Liver (tissue), 8 donors: ENCODE measurements at regions not wholly inside any gene's neighbourhood (a gene's known extent, or its start where the extent isn't known, plus 50 kb on each side); places are given as distances from the start of the nearest gene placed in this dataset.

Source experiments
- DNase-seq: peaks from one replicate; pipeline ENCODE4 v3.0.0-alpha.2; 2017; ENCODE audit warnings: low spot score
- H3K27ac ChIP-seq, 2 donors: one replicate each; pipeline ENCODE4 v1.7.0; 2013; ENCODE audit warnings: inconsistent platforms in 2 of 2, low read length in 2 of 2, control low read depth in 1 of 2, low read depth in 1 of 2, mild to moderate bottlenecking in 1 of 2
- H3K27me3 ChIP-seq, 4 donors: one replicate each; pipeline versions ENCODE4 v1.6.1 to v1.7.0; 2013; ENCODE audit warnings: low read length in 3 of 4, inconsistent platforms in 1 of 4, mild to moderate bottlenecking in 1 of 4, moderate library complexity in 1 of 4; ENCODE audit not compliant: control insufficient read depth in 4 of 4, insufficient read depth in 4 of 4
- H3K36me3 ChIP-seq, 4 donors: one replicate each; pipeline versions ENCODE4 v1.6.1 to v1.7.0; 2013; ENCODE audit warnings: low read length in 3 of 4, mild to moderate bottlenecking in 3 of 4, low read depth in 1 of 4, moderate library complexity in 1 of 4; ENCODE audit not compliant: control insufficient read depth in 4 of 4, insufficient read depth in 3 of 4
- H3K4me1 ChIP-seq, 4 donors: one replicate each; pipeline versions ENCODE4 v1.6.1 to v1.7.0; 2013; ENCODE audit warnings: low read length in 3 of 4, mild to moderate bottlenecking in 3 of 4, moderate library complexity in 1 of 4; ENCODE audit not compliant: control insufficient read depth in 4 of 4, insufficient read depth in 4 of 4
- H3K4me3 ChIP-seq, 3 donors: one replicate each; pipeline versions ENCODE4 v1.6.1 to v1.7.0; 2013; ENCODE audit warnings: low read length in 3 of 3, control low read depth in 1 of 3, low read depth in 1 of 3, mild to moderate bottlenecking in 1 of 3
- H3K9ac ChIP-seq, 2 donors: one replicate each; pipeline ENCODE4 v1.7.0; 2013; ENCODE audit warnings: low read length in 2 of 2, mild to moderate bottlenecking in 2 of 2, moderate library complexity in 2 of 2, control low read depth in 1 of 2, low read depth in 1 of 2
- H3K9me3 ChIP-seq, 4 donors: one replicate each; pipeline versions ENCODE4 v1.6.1 to v1.7.0; 2013; ENCODE audit warnings: low read length in 3 of 4; ENCODE audit not compliant: control insufficient read depth in 4 of 4
- ATF3 ChIP-seq: IDR thresholded peaks from 2 replicates; pipeline ENCODE4 v1.6.1; 2016; ENCODE audit warnings: antibody characterized with exemption
- CTCF ChIP-seq: fragments of 150-350 bp; IDR thresholded peaks from 2 replicates; pipeline ENCODE4 v1.5.1; 2017; ENCODE audit warnings: improper control_type of control experiment, low read depth, low read length; ENCODE audit not compliant: missing input control
- EGR1 ChIP-seq, 2 donors: IDR thresholded peaks; 2 replicates each; pipeline ENCODE4 v1.6.1; 2016 to 2018; ENCODE audit warnings: antibody characterized with exemption in 2 of 2, low read depth in 2 of 2
- FOXA1 ChIP-seq: IDR thresholded peaks from 2 replicates; pipeline ENCODE4 v1.6.1; 2016; ENCODE audit warnings: antibody characterized with exemption
- FOXA2 ChIP-seq: IDR thresholded peaks from 2 replicates; pipeline ENCODE4 v1.6.1; 2016; ENCODE audit warnings: antibody characterized with exemption
- GABPA ChIP-seq, 2 donors: IDR thresholded peaks in 1 of 2; conservative IDR thresholded peaks in 1 of 2; 2 replicates each; pipeline ENCODE4 v1.6.1; 2016; ENCODE audit warnings: antibody characterized with exemption in 2 of 2, mild to moderate bottlenecking in 1 of 2, moderate library complexity in 1 of 2
- HNF4A ChIP-seq, 2 donors: conservative IDR thresholded peaks; 2 replicates each; pipeline ENCODE4 v1.6.1; 2016; ENCODE audit warnings: antibody characterized with exemption in 2 of 2, mild to moderate bottlenecking in 2 of 2
- HNF4G ChIP-seq: IDR thresholded peaks from 2 replicates; pipeline ENCODE4 v1.6.1; 2016; ENCODE audit warnings: antibody characterized with exemption
- JUND ChIP-seq, 2 donors: IDR thresholded peaks; 2 replicates each; pipeline ENCODE4 v1.6.1; 2016; ENCODE audit warnings: antibody characterized with exemption in 2 of 2
- NR2F2 ChIP-seq: IDR thresholded peaks from 2 replicates; pipeline ENCODE4 v1.6.1; 2016; ENCODE audit warnings: antibody characterized with exemption
- RAD21 ChIP-seq, 2 donors: IDR thresholded peaks; 2 replicates each; pipeline ENCODE4 v1.6.1; 2016; ENCODE audit warnings: antibody characterized with exemption in 2 of 2, mild to moderate bottlenecking in 2 of 2
- RXRA ChIP-seq, 2 donors: IDR thresholded peaks; 2 replicates each; pipeline ENCODE4 v1.6.1; 2017 to 2018; ENCODE audit warnings: antibody characterized with exemption in 2 of 2, mild to moderate bottlenecking in 1 of 2
- SP1 ChIP-seq: IDR thresholded peaks from 2 replicates; pipeline ENCODE4 v1.6.1; 2018; ENCODE audit warnings: antibody characterized with exemption, mild to moderate bottlenecking
- TAF1 ChIP-seq: conservative IDR thresholded peaks from 2 replicates; pipeline ENCODE4 v1.6.1; 2016; ENCODE audit warnings: antibody characterized with exemption, mild to moderate bottlenecking
- YY1 ChIP-seq: IDR thresholded peaks from 2 replicates; pipeline ENCODE4 v1.6.1; 2016; ENCODE audit warnings: antibody characterized with exemption, mild to moderate bottlenecking
- WGBS: extraction: QIAGEN DNeasy Blood & Tissue Kit; methylation state at CpG from one replicate; pipeline ENCODE4 v1.1.7; 2013; 5-methylcytosine and 5-hydroxymethylcytosine counted together
- TF ChIP-seq, protein P1 (sequence below): IDR thresholded peaks from 2 replicates; pipeline ENCODE4 v1.6.1; 2016; ENCODE audit warnings: antibody characterized with exemption
- TF ChIP-seq, protein P2 (sequence below): IDR thresholded peaks from 2 replicates; pipeline ENCODE4 v1.6.1; 2016; ENCODE audit warnings: antibody characterized with exemption
- TF ChIP-seq, protein P3 (sequence below): IDR thresholded peaks from 2 replicates; pipeline ENCODE4 v1.6.1; 2016; ENCODE audit warnings: antibody characterized with exemption, mild to moderate bottlenecking
- donor health status: healthy.
- donor health status: healthy.
- donor health status: healthy.
- donor health status: healthy.
- donor health status: healthy.

GRCh38 chr6:170132561-170132991, 158.3 kb downstream of the DLL1 start:
- no peak for TF ChIP-seq FOXA1
- TF ChIP-seq RAD21 (IDR thresholded peaks at IDR 0.05), result no peak
- no peak for TF ChIP-seq TAF1
- TF ChIP-seq, protein P1, sequence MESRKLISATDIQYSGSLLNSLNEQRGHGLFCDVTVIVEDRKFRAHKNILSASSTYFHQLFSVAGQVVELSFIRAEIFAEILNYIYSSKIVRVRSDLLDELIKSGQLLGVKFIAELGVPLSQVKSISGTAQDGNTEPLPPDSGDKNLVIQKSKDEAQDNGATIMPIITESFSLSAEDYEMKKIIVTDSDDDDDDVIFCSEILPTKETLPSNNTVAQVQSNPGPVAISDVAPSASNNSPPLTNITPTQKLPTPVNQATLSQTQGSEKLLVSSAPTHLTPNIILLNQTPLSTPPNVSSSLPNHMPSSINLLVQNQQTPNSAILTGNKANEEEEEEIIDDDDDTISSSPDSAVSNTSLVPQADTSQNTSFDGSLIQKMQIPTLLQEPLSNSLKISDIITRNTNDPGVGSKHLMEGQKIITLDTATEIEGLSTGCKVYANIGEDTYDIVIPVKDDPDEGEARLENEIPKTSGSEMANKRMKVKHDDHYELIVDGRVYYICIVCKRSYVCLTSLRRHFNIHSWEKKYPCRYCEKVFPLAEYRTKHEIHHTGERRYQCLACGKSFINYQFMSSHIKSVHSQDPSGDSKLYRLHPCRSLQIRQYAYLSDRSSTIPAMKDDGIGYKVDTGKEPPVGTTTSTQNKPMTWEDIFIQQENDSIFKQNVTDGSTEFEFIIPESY, result no peak
- TF ChIP-seq, protein P2, sequence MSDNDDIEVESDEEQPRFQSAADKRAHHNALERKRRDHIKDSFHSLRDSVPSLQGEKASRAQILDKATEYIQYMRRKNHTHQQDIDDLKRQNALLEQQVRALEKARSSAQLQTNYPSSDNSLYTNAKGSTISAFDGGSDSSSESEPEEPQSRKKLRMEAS, result no peak
- no peak for TF ChIP-seq FOXA2
- TF ChIP-seq EGR1 (IDR thresholded peaks at IDR 0.05; ENCODE audit: low read depth in 2 of 2), result no peak
- no peak for TF ChIP-seq YY1
- no peak for TF ChIP-seq RXRA (IDR thresholded peaks at IDR 0.05)
- no peak for TF ChIP-seq GABPA (IDR thresholded peaks at IDR 0.05 in 1 of 2, conservative IDR thresholded peaks at IDR 0.05 in 1 of 2)
- TF ChIP-seq SP1, result no peak
- no peak for TF ChIP-seq HNF4G
- no peak for TF ChIP-seq JUND (IDR thresholded peaks at IDR 0.05)
- no peak for TF ChIP-seq ATF3
- TF ChIP-seq, protein P3, sequence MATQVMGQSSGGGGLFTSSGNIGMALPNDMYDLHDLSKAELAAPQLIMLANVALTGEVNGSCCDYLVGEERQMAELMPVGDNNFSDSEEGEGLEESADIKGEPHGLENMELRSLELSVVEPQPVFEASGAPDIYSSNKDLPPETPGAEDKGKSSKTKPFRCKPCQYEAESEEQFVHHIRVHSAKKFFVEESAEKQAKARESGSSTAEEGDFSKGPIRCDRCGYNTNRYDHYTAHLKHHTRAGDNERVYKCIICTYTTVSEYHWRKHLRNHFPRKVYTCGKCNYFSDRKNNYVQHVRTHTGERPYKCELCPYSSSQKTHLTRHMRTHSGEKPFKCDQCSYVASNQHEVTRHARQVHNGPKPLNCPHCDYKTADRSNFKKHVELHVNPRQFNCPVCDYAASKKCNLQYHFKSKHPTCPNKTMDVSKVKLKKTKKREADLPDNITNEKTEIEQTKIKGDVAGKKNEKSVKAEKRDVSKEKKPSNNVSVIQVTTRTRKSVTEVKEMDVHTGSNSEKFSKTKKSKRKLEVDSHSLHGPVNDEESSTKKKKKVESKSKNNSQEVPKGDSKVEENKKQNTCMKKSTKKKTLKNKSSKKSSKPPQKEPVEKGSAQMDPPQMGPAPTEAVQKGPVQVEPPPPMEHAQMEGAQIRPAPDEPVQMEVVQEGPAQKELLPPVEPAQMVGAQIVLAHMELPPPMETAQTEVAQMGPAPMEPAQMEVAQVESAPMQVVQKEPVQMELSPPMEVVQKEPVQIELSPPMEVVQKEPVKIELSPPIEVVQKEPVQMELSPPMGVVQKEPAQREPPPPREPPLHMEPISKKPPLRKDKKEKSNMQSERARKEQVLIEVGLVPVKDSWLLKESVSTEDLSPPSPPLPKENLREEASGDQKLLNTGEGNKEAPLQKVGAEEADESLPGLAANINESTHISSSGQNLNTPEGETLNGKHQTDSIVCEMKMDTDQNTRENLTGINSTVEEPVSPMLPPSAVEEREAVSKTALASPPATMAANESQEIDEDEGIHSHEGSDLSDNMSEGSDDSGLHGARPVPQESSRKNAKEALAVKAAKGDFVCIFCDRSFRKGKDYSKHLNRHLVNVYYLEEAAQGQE, result no peak
- 94% methylated on average over 10 of the region's 10 CpGs for WGBS

DNA sequence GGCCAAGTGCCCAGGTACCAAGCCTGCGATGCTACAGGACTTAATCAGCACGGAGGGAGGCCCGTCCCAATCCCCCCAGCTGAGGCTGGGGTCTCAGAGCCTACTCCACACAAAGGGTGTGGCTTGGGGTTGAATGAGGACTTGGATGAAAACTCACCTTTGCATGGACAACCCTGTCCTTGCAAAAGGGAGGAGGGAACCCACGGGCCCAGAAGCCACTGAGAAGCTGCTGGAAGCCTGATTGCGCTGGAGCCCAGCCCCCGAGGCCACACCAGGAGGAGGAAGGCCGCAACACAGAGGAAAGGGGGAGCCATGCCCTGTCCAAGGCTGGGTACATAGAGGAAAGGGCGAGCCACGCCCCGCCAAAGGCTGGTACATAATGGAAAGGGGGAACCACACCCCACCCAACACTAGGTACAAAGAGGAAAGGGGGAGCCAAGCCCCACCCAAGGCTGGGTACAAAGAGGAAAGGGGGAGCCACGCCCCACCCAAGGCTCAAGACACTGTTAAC, 158.8 kb downstream of the DLL1 start:
- H3K4me3 ChIP-seq, result no peak overlapping the region
- DNase-seq, result no peak
- 88% methylated on average over 11 of the region's 11 CpGs for whole genome bisulfite sequencing
- H3K36me3 ChIP-seq, result no peaks in the 10 kb centered on the region
- H3K27ac ChIP-seq, result no peak overlapping the region
- no peaks in the 10 kb centered on the region for H3K9me3 ChIP-seq
- peaks cover 10 to 18% (median 13%) of the 10 kb centered on the region in 4 donors for H3K4me1 ChIP-seq
- no peaks in the 10 kb centered on the region for H3K27me3 ChIP-seq
- H3K9ac ChIP-seq, result no peak overlapping the region
- TF ChIP-seq JUND (IDR thresholded peaks at IDR 0.05) (no peak), SP1 (no peak), RXRA (IDR thresholded peaks at IDR 0.05) (no peak), YY1 (no peak), RAD21 (IDR thresholded peaks at IDR 0.05) (no peak), HNF4G (no peak), ATF3 (no peak), GABPA (IDR thresholded peaks at IDR 0.05 in 1 of 2, conservative IDR thresholded peaks at IDR 0.05 in 1 of 2) (no peak), FOXA1 (no peak), NR2F2 (no peak), CTCF (no peak), TAF1 (no peak), HNF4A (conservative IDR thresholded peaks at IDR 0.05) (no peak)
- TF ChIP-seq, protein P1, result no peak
- TF ChIP-seq, protein P2, result no peak

More at GRCh38 chr6:170132561-170132991, 158.3 kb downstream of the DLL1 start:
- Histone ChIP-seq H3K9ac (no peak overlapping the region), H3K27me3 (no peaks in the 10 kb centered on the region), H3K4me3 (no peak overlapping the region), H3K9me3 (no peaks in the 10 kb centered on the region), H3K4me1 (peaks cover 10 to 18% (median 13%) of the 10 kb centered on the region in 4 donors), H3K36me3 (no peaks in the 10 kb centered on the region), H3K27ac (no peak overlapping the region)
- DNase-seq, result no peak
